ENCODE measurements at regions not wholly inside any gene's neighbourhood (a gene's known extent, or its start where the extent isn't known, plus 50 kb on each side); places are given as distances from the start of the nearest gene placed in this dataset.

GRCh38 chr2:56803596-56803995, 619.8 kb downstream of the CCDC85A start (continued):
- TF ChIP-seq USF2 (IDR thresholded peaks at IDR 0.05; ENCODE audit: low read depth, low read length) (no peak), USF2 (CRISPR knock-in tag; IDR thresholded peaks at IDR 0.05; ENCODE audit: borderline replicate concordance) (no peak), GFI1 (CRISPR knock-in tag; IDR thresholded peaks at IDR 0.05; ENCODE audit: borderline replicate concordance) (no peak), ETV6 (CRISPR knock-in tag; conservative IDR thresholded peaks at IDR 0.05) (no peak), HOXD1 (CRISPR knock-in tag; IDR thresholded peaks at IDR 0.05) (no peak)

- Histone ChIP-seq H3K9ac (ENCODE audit: insufficient read depth, low read depth, low read length) (no peak overlapping the region), H3K27me3 (ENCODE audit: control insufficient read depth in 1 of 2, insufficient read depth in 2 of 2, low read length in 2 of 2) (no peaks in the 10 kb centered on the region), H3K36me3 (replicated peaks in 1 of 2; ENCODE audit: control insufficient read depth in 1 of 2, insufficient read depth in 2 of 2, low read length in 2 of 2) (no peaks in the 10 kb centered on the region), H2AFZ (ENCODE audit: low read length) (no peak overlapping the region), H3K27ac (ENCODE audit: extremely low read length, insufficient read depth, low read length) (no peak overlapping the region), H3K9me3 (ENCODE audit: low read length) (peaks cover 76% of the 10 kb centered on the region), H3K4me2 (ENCODE audit: low read depth, low read length) (no peak overlapping the region), H4K20me1 (ENCODE audit: insufficient read depth, low read length) (no peaks in the 10 kb centered on the region), H3K4me1 (ENCODE audit: insufficient read depth, low read length) (no peaks in the 10 kb centered on the region), H3K79me2 (ENCODE audit: insufficient read depth, low read length) (no peaks in the 10 kb centered on the region), H3K4me3 (replicated peaks in 1 of 3; ENCODE audit: insufficient read depth in 1 of 3, low read depth in 2 of 3, low read length in 3 of 3) (no peak overlapping the region)
- CTCF ChIA-PET (ENCODE audit: low intra/inter-chr PET ratio, low total read pairs), result no interaction called here
- intact Hi-C loops (cut with micrococcal nuclease; ENCODE audit: unreplicated experiment) (no loop called here), in situ Hi-C loops (cut with HindIII; ENCODE audit: extremely low pct_ligation_motif_present, low pct_unique_long_range_greater_than_20kb) (no loop called here)
- 9% methylated on average over 1 of the region's 1 CpG for WGBS (ENCODE audit: low lambda C conversion rate)
- DNase-seq (ENCODE audit: low spot score), result no peak
- POLR2A ChIA-PET, result no interaction called here
- ATAC-seq, result no peak
- no peak for FAIRE-seq
- BruUV-seq (replicated peaks), result no TSS peak
- TF ChIP-seq ZNF12 (CRISPR knock-in tag; IDR thresholded peaks at IDR 0.05), result no peak
- TF ChIP-seq ZBTB34 (CRISPR knock-in tag; IDR thresholded peaks at IDR 0.05), result no peak
- no peak for TF ChIP-seq FLYWCH1 (CRISPR knock-in tag; IDR thresholded peaks at IDR 0.05)
- TF ChIP-seq ERF (CRISPR knock-in tag; IDR thresholded peaks at IDR 0.05), result no peak
- no peak for TF ChIP-seq ZFAT (CRISPR knock-in tag; conservative IDR thresholded peaks at IDR 0.05)
- TF ChIP-seq TBX3 (IDR thresholded peaks at IDR 0.05; ENCODE audit: borderline replicate concordance), result no peak
- TF ChIP-seq TEF (CRISPR knock-in tag; IDR thresholded peaks at IDR 0.05), result no peak
- no peak for TF ChIP-seq NCOR1 (IDR thresholded peaks at IDR 0.05; ENCODE audit: borderline replicate concordance, low read length)
- no peak for TF ChIP-seq RXRB (CRISPR knock-in tag; IDR thresholded peaks at IDR 0.05; ENCODE audit: borderline replicate concordance)
- TF ChIP-seq GMEB1 (CRISPR knock-in tag; IDR thresholded peaks at IDR 0.05; ENCODE audit: borderline replicate concordance), result no peak
- no peak for TF ChIP-seq ZBTB26 (CRISPR knock-in tag; IDR thresholded peaks at IDR 0.05; ENCODE audit: borderline replicate concordance)
- no peak for TF ChIP-seq KAT7 (CRISPR knock-in tag; IDR thresholded peaks at IDR 0.05; ENCODE audit: borderline replicate concordance)
- no peak for TF ChIP-seq HNRNPH1 (optimal IDR thresholded peaks at IDR 0.05; ENCODE audit: low read depth, low read length)
- no peak for TF ChIP-seq ZNF430 (CRISPR knock-in tag; IDR thresholded peaks at IDR 0.05)
Observed at GRCh38 chr2:56806924-56807323, 623.1 kb downstream of the CCDC85A start.
